Lower leg skin (tissue), 3 donors: ENCODE measurements at regions not wholly inside any gene's neighbourhood (a gene's known extent, or its start where the extent isn't known, plus 50 kb on each side); places are given as distances from the start of the nearest gene placed in this dataset.

Source experiments
- POLR2A ChIP-seq, 2 donors: fragments of 450-650 bp; IDR thresholded peaks; one replicate each; pipeline ENCODE4 v1.6.1; 2016 to 2017; ENCODE audit warnings: antibody characterized with exemption in 2 of 2, mild to moderate bottlenecking in 1 of 2, moderate library complexity in 1 of 2
- TF ChIP-seq, protein P1 (sequence below), 3 donors: fragments of 450-650 bp; IDR thresholded peaks; one replicate each; pipeline ENCODE4 v1.5.1; 2016; ENCODE audit warnings: antibody characterized with exemption in 3 of 3, mild to moderate bottlenecking in 3 of 3, moderate library complexity in 2 of 3

DNA sequence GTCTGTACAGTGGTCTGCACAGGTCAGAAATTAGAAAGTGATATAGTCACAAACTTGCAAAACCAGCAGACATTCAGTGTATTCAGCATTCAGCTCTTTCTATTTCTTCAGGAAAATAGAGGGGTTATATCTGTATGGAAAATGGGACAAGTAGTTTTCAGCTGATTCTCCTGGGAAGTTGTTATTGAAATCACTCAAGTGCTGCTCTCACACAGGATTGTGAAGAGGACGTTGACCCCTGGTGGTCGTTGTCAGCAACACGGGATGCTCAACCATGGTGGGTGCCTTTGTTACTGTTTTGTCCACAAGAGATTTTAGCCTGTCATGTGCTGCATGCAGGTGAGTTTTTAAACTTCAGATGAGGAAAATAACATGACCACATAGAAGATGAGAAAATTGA is 981.8 kb downstream of the TMEM121 start:
- TF ChIP-seq, protein P1, sequence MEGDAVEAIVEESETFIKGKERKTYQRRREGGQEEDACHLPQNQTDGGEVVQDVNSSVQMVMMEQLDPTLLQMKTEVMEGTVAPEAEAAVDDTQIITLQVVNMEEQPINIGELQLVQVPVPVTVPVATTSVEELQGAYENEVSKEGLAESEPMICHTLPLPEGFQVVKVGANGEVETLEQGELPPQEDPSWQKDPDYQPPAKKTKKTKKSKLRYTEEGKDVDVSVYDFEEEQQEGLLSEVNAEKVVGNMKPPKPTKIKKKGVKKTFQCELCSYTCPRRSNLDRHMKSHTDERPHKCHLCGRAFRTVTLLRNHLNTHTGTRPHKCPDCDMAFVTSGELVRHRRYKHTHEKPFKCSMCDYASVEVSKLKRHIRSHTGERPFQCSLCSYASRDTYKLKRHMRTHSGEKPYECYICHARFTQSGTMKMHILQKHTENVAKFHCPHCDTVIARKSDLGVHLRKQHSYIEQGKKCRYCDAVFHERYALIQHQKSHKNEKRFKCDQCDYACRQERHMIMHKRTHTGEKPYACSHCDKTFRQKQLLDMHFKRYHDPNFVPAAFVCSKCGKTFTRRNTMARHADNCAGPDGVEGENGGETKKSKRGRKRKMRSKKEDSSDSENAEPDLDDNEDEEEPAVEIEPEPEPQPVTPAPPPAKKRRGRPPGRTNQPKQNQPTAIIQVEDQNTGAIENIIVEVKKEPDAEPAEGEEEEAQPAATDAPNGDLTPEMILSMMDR (IDR thresholded peaks at IDR 0.05) = no peak
- TF ChIP-seq POLR2A (IDR thresholded peaks at IDR 0.05) = no peak
